ENCODE measurements at regions not wholly inside any gene's neighbourhood (a gene's known extent, or its start where the extent isn't known, plus 50 kb on each side); places are given as distances from the start of the nearest gene placed in this dataset.
A peak's percentile ranks its signal among the peaks of the same experiment; 100 is the strongest.

DNA sequence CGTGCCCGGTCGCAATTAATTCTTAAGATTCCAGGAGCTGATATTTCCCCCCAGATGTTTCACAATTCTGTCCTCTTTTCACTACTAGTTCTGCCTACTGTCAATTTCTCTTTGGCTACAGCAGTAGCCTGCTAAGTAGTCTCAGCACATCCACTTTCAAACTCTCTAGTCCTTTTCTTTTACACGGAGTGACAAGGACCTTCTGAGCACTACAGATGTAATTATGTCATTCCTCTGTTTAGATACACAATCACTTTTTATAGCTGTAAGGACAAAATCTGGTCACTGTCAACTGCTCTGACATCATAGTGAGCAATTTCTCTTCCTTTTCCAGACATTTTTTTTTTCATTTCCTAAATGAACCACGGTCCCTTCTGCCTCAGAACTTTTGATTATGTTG, 421.7 kb upstream of the CHRM3 start:
- DNase-seq (ENCODE audit: insufficient read length, low spot score, missing footprints) = peak; percentile 62
- TF ChIP-seq, protein P1, sequence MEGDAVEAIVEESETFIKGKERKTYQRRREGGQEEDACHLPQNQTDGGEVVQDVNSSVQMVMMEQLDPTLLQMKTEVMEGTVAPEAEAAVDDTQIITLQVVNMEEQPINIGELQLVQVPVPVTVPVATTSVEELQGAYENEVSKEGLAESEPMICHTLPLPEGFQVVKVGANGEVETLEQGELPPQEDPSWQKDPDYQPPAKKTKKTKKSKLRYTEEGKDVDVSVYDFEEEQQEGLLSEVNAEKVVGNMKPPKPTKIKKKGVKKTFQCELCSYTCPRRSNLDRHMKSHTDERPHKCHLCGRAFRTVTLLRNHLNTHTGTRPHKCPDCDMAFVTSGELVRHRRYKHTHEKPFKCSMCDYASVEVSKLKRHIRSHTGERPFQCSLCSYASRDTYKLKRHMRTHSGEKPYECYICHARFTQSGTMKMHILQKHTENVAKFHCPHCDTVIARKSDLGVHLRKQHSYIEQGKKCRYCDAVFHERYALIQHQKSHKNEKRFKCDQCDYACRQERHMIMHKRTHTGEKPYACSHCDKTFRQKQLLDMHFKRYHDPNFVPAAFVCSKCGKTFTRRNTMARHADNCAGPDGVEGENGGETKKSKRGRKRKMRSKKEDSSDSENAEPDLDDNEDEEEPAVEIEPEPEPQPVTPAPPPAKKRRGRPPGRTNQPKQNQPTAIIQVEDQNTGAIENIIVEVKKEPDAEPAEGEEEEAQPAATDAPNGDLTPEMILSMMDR (IDR thresholded peaks at IDR 0.05; ENCODE audit: extremely low read depth, low read depth, low read length) = no peak
- Histone ChIP-seq H4K20me1 (ENCODE audit: insufficient read depth, low read length) (no peaks in the 10 kb centered on the region), H3K4me1 (ENCODE audit: insufficient read depth, low read length) (peaks cover 9% of the 10 kb centered on the region), H3K27me3 (ENCODE audit: insufficient read depth, low read length) (no peaks in the 10 kb centered on the region), H2AFZ (ENCODE audit: low read length) (no peak overlapping the region), H3K9me3 (ENCODE audit: low read depth, low read length) (no peaks in the 10 kb centered on the region), H3K36me3 (ENCODE audit: insufficient read depth, low read length) (no peaks in the 10 kb centered on the region), H3K4me3 (ENCODE audit: insufficient read depth, low read length) (no peak overlapping the region), H3K27ac (ENCODE audit: low read depth, low read length) (no peak overlapping the region), H3K4me2 (ENCODE audit: insufficient read depth, low read length) (no peak overlapping the region), H3K79me2 (ENCODE audit: insufficient read depth, low read length) (no peaks in the 10 kb centered on the region)

DNA sequence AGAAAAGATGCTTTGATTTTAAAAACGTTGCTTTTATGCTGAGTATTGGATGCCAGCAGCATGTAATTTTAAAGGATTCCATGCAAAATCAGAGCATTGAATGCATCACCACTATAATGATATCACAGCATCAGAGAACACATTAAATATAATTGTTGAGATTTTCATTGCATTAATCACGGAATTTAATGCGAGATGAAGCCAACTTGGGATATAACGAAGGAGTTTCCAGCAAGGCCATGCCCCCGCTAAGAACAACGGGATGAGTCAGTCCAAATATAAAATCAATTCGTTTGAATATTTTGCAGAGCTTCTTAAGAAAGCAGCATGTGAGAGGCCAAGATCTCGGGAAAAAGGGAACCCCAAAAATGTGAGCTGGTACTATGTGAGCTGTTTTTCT, 423.4 kb upstream of the CHRM3 start:
- H4K20me1 ChIP-seq (ENCODE audit: insufficient read depth, low read length) = no peaks in the 10 kb centered on the region
- no peak overlapping the region for H2AFZ ChIP-seq (ENCODE audit: low read length)
- TF ChIP-seq, protein P1 (IDR thresholded peaks at IDR 0.05; ENCODE audit: extremely low read depth, low read depth, low read length) = no peak
- no peaks in the 10 kb centered on the region for H3K79me2 ChIP-seq (ENCODE audit: insufficient read depth, low read length)
- peaks cover 10% of the 10 kb centered on the region for H3K4me1 ChIP-seq (ENCODE audit: insufficient read depth, low read length)
- H3K27me3 ChIP-seq (ENCODE audit: insufficient read depth, low read length) = no peaks in the 10 kb centered on the region
- no peaks in the 10 kb centered on the region for H3K9me3 ChIP-seq (ENCODE audit: low read depth, low read length)
- H3K4me3 ChIP-seq (ENCODE audit: insufficient read depth, low read length) = no peak overlapping the region
- no peak for DNase-seq (ENCODE audit: insufficient read length, low spot score, missing footprints)
- H3K36me3 ChIP-seq (ENCODE audit: insufficient read depth, low read length) = no peaks in the 10 kb centered on the region
- no peak overlapping the region for H3K27ac ChIP-seq (ENCODE audit: low read depth, low read length)
- no peak overlapping the region for H3K4me2 ChIP-seq (ENCODE audit: insufficient read depth, low read length)

DNA sequence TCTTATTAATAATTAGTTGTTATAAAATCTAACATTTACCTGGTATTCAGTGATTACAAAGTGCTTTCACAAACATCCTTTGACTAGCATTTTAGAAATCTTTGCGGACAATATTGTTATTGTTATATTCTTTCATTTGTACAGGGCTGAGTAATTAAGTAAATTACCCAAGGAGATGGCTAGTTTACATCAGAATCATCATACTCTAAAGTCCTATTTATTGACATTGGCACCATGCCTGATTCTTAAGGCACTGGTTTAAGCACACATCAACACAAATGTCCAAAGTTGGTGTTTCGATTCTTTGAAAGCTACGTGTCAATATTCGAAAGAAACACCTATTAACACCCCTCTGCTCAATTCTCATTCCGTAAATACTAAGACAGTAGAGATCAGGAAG, 424.6 kb upstream of the CHRM3 start:
- DNase-seq (ENCODE audit: insufficient read length, low spot score, missing footprints) = no peak
- TF ChIP-seq, protein P1 (IDR thresholded peaks at IDR 0.05; ENCODE audit: extremely low read depth, low read depth, low read length) = no peak
- Histone ChIP-seq H3K4me3 (ENCODE audit: insufficient read depth, low read length) (no peak overlapping the region), H3K36me3 (ENCODE audit: insufficient read depth, low read length) (no peaks in the 10 kb centered on the region), H3K4me2 (ENCODE audit: insufficient read depth, low read length) (no peak overlapping the region), H3K27ac (ENCODE audit: low read depth, low read length) (no peak overlapping the region), H3K27me3 (ENCODE audit: insufficient read depth, low read length) (no peaks in the 10 kb centered on the region), H3K79me2 (ENCODE audit: insufficient read depth, low read length) (no peaks in the 10 kb centered on the region), H2AFZ (ENCODE audit: low read length) (no peak overlapping the region), H3K9me3 (ENCODE audit: low read depth, low read length) (no peaks in the 10 kb centered on the region), H4K20me1 (ENCODE audit: insufficient read depth, low read length) (no peaks in the 10 kb centered on the region), H3K4me1 (ENCODE audit: insufficient read depth, low read length) (peaks cover 10% of the 10 kb centered on the region)

DNA sequence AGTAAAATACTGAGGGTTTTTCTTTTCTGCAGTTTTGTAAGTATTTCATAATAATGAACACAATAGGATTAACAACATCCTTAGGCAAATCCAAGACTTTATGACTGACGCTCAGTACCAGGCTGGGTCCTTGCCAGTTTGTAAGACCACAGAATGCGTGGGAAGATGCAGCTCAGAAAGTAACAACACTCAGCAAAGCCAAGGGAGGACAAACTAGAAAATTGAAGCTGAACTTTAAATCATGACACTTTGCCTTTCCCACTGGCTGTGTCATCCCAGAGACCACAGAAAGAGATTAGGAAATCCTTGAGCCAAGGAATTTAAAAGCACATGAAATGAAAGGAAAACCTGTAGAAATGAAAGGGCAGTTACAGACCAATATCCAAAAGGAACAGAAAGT, 426.3 kb upstream of the CHRM3 start:
- peak overlapping the region; percentile 24 for H3K4me3 ChIP-seq (ENCODE audit: insufficient read depth, low read length)
- H3K4me1 ChIP-seq (ENCODE audit: insufficient read depth, low read length) = peaks cover 10% of the 10 kb centered on the region
- DNase-seq (ENCODE audit: insufficient read length, low spot score, missing footprints) = peak; percentile 80
- H4K20me1 ChIP-seq (ENCODE audit: insufficient read depth, low read length) = no peaks in the 10 kb centered on the region
- H3K27me3 ChIP-seq (ENCODE audit: insufficient read depth, low read length) = no peaks in the 10 kb centered on the region
- H3K9me3 ChIP-seq (ENCODE audit: low read depth, low read length) = no peaks in the 10 kb centered on the region
- H2AFZ ChIP-seq (ENCODE audit: low read length) = no peak overlapping the region
- H3K4me2 ChIP-seq (ENCODE audit: insufficient read depth, low read length) = peak overlapping the region; percentile 69
- H3K27ac ChIP-seq (ENCODE audit: low read depth, low read length) = no peak overlapping the region
- no peaks in the 10 kb centered on the region for H3K36me3 ChIP-seq (ENCODE audit: insufficient read depth, low read length)
- H3K79me2 ChIP-seq (ENCODE audit: insufficient read depth, low read length) = no peaks in the 10 kb centered on the region
- TF ChIP-seq, protein P1 (IDR thresholded peaks at IDR 0.05; ENCODE audit: extremely low read depth, low read depth, low read length) = no peak
